Tibial nerve (tissue), 4 donors: ENCODE measurements at regions not wholly inside any gene's neighbourhood (a gene's known extent, or its start where the extent isn't known, plus 50 kb on each side); places are given as distances from the start of the nearest gene placed in this dataset.

Source experiments
- DNase-seq, 2 donors: peaks; one replicate each; pipeline ENCODE4 v3.0.0-alpha.2; 2019; ENCODE audit warnings: low spot score in 2 of 2
- H3K27ac ChIP-seq, 4 donors: fragments of 200-600 bp; sonication (generic) in 3 of 4; one replicate each; pipeline ENCODE4 v1.5.1; 2017 to 2019; ENCODE audit warnings: mild to moderate bottlenecking in 1 of 4
- H3K27me3 ChIP-seq, 2 donors: fragments of 200-600 bp; sonication (generic) in 1 of 2; one replicate each; pipeline versions ENCODE4 v1.5.1 to v1.6.0; 2017 to 2019
- H3K36me3 ChIP-seq, 3 donors: fragments of 200-600 bp; sonication (generic); one replicate each; pipeline ENCODE4 v1.5.1; 2018 to 2019
- H3K4me1 ChIP-seq, 4 donors: fragments of 200-600 bp; sonication (generic) in 3 of 4; one replicate each; pipeline ENCODE4 v1.5.1; 2017 to 2019
- H3K4me3 ChIP-seq, 4 donors: fragments of 200-600 bp; sonication (generic) in 3 of 4; one replicate each; pipeline ENCODE4 v1.5.1; 2017 to 2019; ENCODE audit warnings: mild to moderate bottlenecking in 1 of 4, moderate library complexity in 1 of 4
- H3K9me3 ChIP-seq, 4 donors: fragments of 200-600 bp; sonication (generic) in 3 of 4; one replicate each; pipeline ENCODE4 v1.5.1; 2017 to 2019
- CTCF ChIP-seq, 5 experiments: fragments of 200-600 bp in 3 of 5; fragments of 450-650 bp in 2 of 5; sonication (generic) in 3 of 5; IDR thresholded peaks; one replicate each; pipeline ENCODE4 v1.5.1; 2016 to 2019; ENCODE audit warnings: antibody characterized with exemption in 5 of 5, mild to moderate bottlenecking in 3 of 5, moderate library complexity in 2 of 5
- EP300 ChIP-seq, 2 donors: sonication (generic); formaldehyde crosslinking; IDR thresholded peaks; one replicate each; pipeline ENCODE4 v1.6.1; 2017; ENCODE audit warnings: antibody characterized with exemption in 2 of 2, mild to moderate bottlenecking in 1 of 2
- POLR2A ChIP-seq, 2 donors: fragments of 450-650 bp; IDR thresholded peaks; one replicate each; pipeline ENCODE4 v1.6.1; 2017; ENCODE audit warnings: antibody characterized with exemption in 2 of 2, mild to moderate bottlenecking in 2 of 2, moderate library complexity in 2 of 2
- WGBS, 2 donors: methylation state at CpG; one replicate each; pipeline ENCODE4 v1.1.5; 2018; 5-methylcytosine and 5-hydroxymethylcytosine counted together

GRCh38 chr2:172285760-172286159 lies 141.6 kb upstream of the ITGA6 start:
- H3K9me3 ChIP-seq = no peaks in the 10 kb centered on the region
- 67 to 73% methylated on average over 9 of the region's 9 CpGs for WGBS, 2 donors
- H3K4me3 ChIP-seq = no peak overlapping the region
- H3K27ac ChIP-seq = peak overlapping the region in 2 of 4 donors; percentile 58 to 66
- TF ChIP-seq CTCF (IDR thresholded peaks at IDR 0.05) (no peak), POLR2A (IDR thresholded peaks at IDR 0.05) (no peak), EP300 (IDR thresholded peaks at IDR 0.05) (no peak)
- no peaks in the 10 kb centered on the region for H3K36me3 ChIP-seq
- no peaks in the 10 kb centered on the region for H3K27me3 ChIP-seq
- no peak for DNase-seq
- peaks cover 0 to 44% (median 23%) of the 10 kb centered on the region in 4 donors for H3K4me1 ChIP-seq

- Histone ChIP-seq H3K27ac (no peak overlapping the region), H3K9me3 (no peaks in the 10 kb centered on the region), H3K4me3 (no peak overlapping the region), H3K27me3 (no peaks in the 10 kb centered on the region), H3K36me3 (no peaks in the 10 kb centered on the region), H3K4me1 (peaks cover 0 to 44% (median 21%) of the 10 kb centered on the region in 4 donors)
- DNase-seq = no peak
- TF ChIP-seq POLR2A (IDR thresholded peaks at IDR 0.05) = no peak
- no peak for TF ChIP-seq CTCF (IDR thresholded peaks at IDR 0.05)
- TF ChIP-seq EP300 (IDR thresholded peaks at IDR 0.05) = no peak
These were observed 140.2 kb upstream of the ITGA6 start for GRCh38 chr2:172287190-172287589.

- no peaks in the 10 kb centered on the region for H3K27me3 ChIP-seq
- 66 to 78% methylated on average over 6 of the region's 6 CpGs for WGBS, 2 donors
- H3K36me3 ChIP-seq = no peaks in the 10 kb centered on the region
- H3K4me3 ChIP-seq = no peak overlapping the region
- H3K9me3 ChIP-seq = no peaks in the 10 kb centered on the region
- DNase-seq = no peak
- no peak overlapping the region for H3K27ac ChIP-seq
- peaks cover 0 to 43% (median 19%) of the 10 kb centered on the region in 4 donors for H3K4me1 ChIP-seq
- TF ChIP-seq EP300 (IDR thresholded peaks at IDR 0.05) (no peak), CTCF (IDR thresholded peaks at IDR 0.05) (no peak), POLR2A (IDR thresholded peaks at IDR 0.05) (no peak)
These were observed 139.6 kb upstream of the ITGA6 start for GRCh38 chr2:172287605-172288315.

GRCh38 chr2:172288603-172289002 lies 138.8 kb upstream of the ITGA6 start:
- 42 to 71% methylated on average over 1 of the region's 1 CpG for WGBS, 2 donors
- peaks cover 0 to 34% (median 17%) of the 10 kb centered on the region in 4 donors for H3K4me1 ChIP-seq
- no peak overlapping the region for H3K27ac ChIP-seq
- H3K9me3 ChIP-seq = no peaks in the 10 kb centered on the region
- H3K4me3 ChIP-seq = no peak overlapping the region
- TF ChIP-seq EP300 (IDR thresholded peaks at IDR 0.05) (no peak), CTCF (IDR thresholded peaks at IDR 0.05) (no peak), POLR2A (IDR thresholded peaks at IDR 0.05) (no peak)
- H3K27me3 ChIP-seq = no peaks in the 10 kb centered on the region
- DNase-seq = no peak
- no peaks in the 10 kb centered on the region for H3K36me3 ChIP-seq

- peak; percentile 52 to 66 for DNase-seq
- TF ChIP-seq EP300 (IDR thresholded peaks at IDR 0.05) = no peak
- TF ChIP-seq POLR2A (IDR thresholded peaks at IDR 0.05) = no peak
- no peak for TF ChIP-seq CTCF (IDR thresholded peaks at IDR 0.05)
- no peaks in the 10 kb centered on the region for H3K9me3 ChIP-seq
- peaks cover 0 to 10% (median 2%) of the 10 kb centered on the region in 4 donors for H3K4me1 ChIP-seq
- no peak overlapping the region for H3K4me3 ChIP-seq
- H3K27ac ChIP-seq = peak overlapping the region in 1 of 4 donors; percentile 39
- WGBS, 2 donors = 25 to 33% methylated on average over 6 of the region's 6 CpGs
- H3K27me3 ChIP-seq = no peaks in the 10 kb centered on the region
- H3K36me3 ChIP-seq = no peaks in the 10 kb centered on the region
These were observed 133.4 kb upstream of the ITGA6 start for GRCh38 chr2:172293952-172294351.
